ENCODE measurements at regions not wholly inside any gene's neighbourhood (a gene's known extent, or its start where the extent isn't known, plus 50 kb on each side); places are given as distances from the start of the nearest gene placed in this dataset.

- Histone ChIP-seq H3K4me3 (ENCODE audit: insufficient read depth, low read depth, low read length) (no peak overlapping the region), H2BK5ac (ENCODE audit: low read depth, low read length, poor library complexity, severe bottlenecking) (no peak overlapping the region), H3K23ac (ENCODE audit: low read depth, low read length) (no peak overlapping the region), H4K91ac (ENCODE audit: insufficient read depth, low read depth, low read length) (no peak overlapping the region), H4K20me1 (ENCODE audit: insufficient read depth, low read length) (no peaks in the 10 kb centered on the region), H3K4ac (ENCODE audit: low read depth, low read length) (no peak overlapping the region), H3K79me1 (ENCODE audit: low read depth in 1 of 2, low read length in 2 of 2) (no peaks in the 10 kb centered on the region), H3K14ac (replicated peaks; ENCODE audit: low read depth, low read length) (no peak overlapping the region), H3K36me3 (ENCODE audit: control insufficient read depth, insufficient read depth, low read length) (no peaks in the 10 kb centered on the region), H2BK15ac (ENCODE audit: low read depth, low read length) (no peak overlapping the region), H3K4me1 (ENCODE audit: control insufficient read depth, insufficient read depth, low read length) (no peaks in the 10 kb centered on the region), H2AK5ac (ENCODE audit: low read depth, low read length) (no peak overlapping the region), H4K8ac (ENCODE audit: low read depth in 2 of 2, low read length in 2 of 2) (no peak overlapping the region), H2BK120ac (ENCODE audit: low read depth, low read length) (no peak overlapping the region), H3K27ac (ENCODE audit: insufficient read depth, low read length) (no peak overlapping the region), H3K9ac (ENCODE audit: low read depth, low read length) (no peak overlapping the region), H3K18ac (ENCODE audit: low read depth, low read length) (no peak overlapping the region), H4K5ac (ENCODE audit: low read depth, low read length) (no peak overlapping the region), H2AFZ (replicated peaks; ENCODE audit: low read length, poor library complexity) (no peak overlapping the region), H3K27me3 (ENCODE audit: control insufficient read depth, insufficient read depth, low read length) (peaks cover 5% of the 10 kb centered on the region), H2BK20ac (ENCODE audit: low read depth, low read length) (no peak overlapping the region), H3K4me2 (ENCODE audit: low read depth, low read length) (no peak overlapping the region), H3K9me3 (ENCODE audit: control insufficient read depth, insufficient read depth, low read length) (no peaks in the 10 kb centered on the region), H3K56ac (ENCODE audit: extremely low read depth, insufficient read depth, low read length) (no peak overlapping the region), H3K9me1 (ENCODE audit: insufficient read depth, low read length) (no peaks in the 10 kb centered on the region), H2AK9ac (replicated peaks; ENCODE audit: low read depth, low read length, poor library complexity) (no peak overlapping the region)
- TF ChIP-seq POLR2A (IDR thresholded peaks at IDR 0.05; ENCODE audit: low read depth, low read length) (no peak), MAZ (IDR thresholded peaks at IDR 0.05; ENCODE audit: borderline replicate concordance, low read depth, low read length) (no peak)
- BruUV-seq (replicated peaks) = no TSS peak
- ChIA-PET CTCF (no interaction called here), POLR2A (ENCODE audit: unreplicated experiment) (no interaction called here)
- no peak for DNase-seq
- ATAC-seq (ENCODE audit: low read depth) = no peak
- in situ Hi-C loops (cut with MboI; ENCODE audit: low sequenced_read_pairs) (no loop called here), intact Hi-C loops (cut with micrococcal nuclease) (no loop called here), dilution Hi-C loops (cut with HindIII; ENCODE audit: low sequenced_read_pairs, unreplicated experiment) (no loop called here)
- WGBS, 2 experiments (ENCODE audit: extremely low coverage in 2 of 2, insufficient read length in 1 of 2) = no CpG with 5 or more reads among the region's 4 CpGs
These were observed 75.6 kb upstream of the RFC3 start for GRCh38 chr13:33742321-33742720.

Data from IMR-90 (cell line).